GM12864 (cell line): ENCODE measurements at regions not wholly inside any gene's neighbourhood (a gene's known extent, or its start where the extent isn't known, plus 50 kb on each side); places are given as distances from the start of the nearest gene placed in this dataset.

Source experiments
- DNase-seq: peaks from one replicate; pipeline ENCODE4 v3.0.0-alpha.2; 2011; ENCODE audit warnings: low read depth
- H3K4me3 ChIP-seq: 2 replicates; pipeline ENCODE4 v1.5.1; 2011; ENCODE audit warnings: mild to moderate bottlenecking, low read depth, low read length, control low read depth
- TF ChIP-seq, protein P1 (sequence below): IDR thresholded peaks from 2 replicates; pipeline ENCODE4 v1.5.1; 2011; ENCODE audit warnings: low read depth, mild to moderate bottlenecking, moderate library complexity, low read length, control low read depth, inconsistent platforms; ENCODE audit errors: missing control alignments

DNA sequence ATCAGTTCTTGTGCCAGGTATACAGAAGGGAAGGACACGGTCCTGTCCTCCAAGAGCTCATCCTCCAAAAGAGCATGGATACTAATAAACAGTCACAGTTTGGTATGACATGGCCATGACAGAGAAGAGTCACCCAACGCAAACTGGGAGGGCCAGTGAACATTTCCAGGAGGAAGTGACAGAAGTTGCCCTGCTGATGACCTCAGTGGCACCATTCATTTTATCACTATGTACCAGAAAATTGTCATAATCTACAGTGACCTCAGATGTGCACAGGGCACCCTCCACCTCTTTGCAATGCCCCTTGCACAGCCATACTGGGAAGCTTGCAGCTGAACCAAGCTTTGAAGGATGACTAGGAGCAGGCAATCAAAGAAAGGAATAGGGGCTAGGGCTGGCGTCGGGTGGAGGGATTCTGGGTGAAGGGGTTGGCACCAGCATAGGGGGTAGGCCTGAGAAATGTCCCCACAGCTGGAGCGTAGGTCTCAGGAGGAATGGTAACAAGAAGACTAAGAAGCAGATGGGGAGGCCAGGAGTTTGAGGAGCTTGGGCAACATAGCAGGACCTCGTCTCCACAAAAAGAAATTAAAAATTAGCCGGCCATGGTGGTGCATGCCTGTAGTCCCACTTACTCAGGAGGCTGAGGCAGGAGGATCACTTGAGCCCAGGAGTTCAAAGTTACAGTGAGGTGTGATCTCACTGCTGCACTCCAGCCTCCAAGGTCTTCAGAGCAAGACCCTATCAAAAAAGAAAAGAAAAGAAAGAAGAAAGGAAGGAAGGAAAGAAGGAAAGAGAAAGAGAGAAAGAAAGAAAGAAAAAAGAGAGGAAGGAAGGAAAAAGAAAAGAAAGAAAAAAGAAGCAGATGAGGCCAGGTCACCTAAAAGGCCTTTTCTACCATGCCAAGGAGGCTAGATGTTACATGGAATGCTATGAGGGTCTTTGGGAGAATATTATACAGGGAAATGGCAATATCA lies 65.3 kb upstream of the SNX9 start:
- H3K4me3 ChIP-seq: no peak overlapping the region
- TF ChIP-seq, protein P1, sequence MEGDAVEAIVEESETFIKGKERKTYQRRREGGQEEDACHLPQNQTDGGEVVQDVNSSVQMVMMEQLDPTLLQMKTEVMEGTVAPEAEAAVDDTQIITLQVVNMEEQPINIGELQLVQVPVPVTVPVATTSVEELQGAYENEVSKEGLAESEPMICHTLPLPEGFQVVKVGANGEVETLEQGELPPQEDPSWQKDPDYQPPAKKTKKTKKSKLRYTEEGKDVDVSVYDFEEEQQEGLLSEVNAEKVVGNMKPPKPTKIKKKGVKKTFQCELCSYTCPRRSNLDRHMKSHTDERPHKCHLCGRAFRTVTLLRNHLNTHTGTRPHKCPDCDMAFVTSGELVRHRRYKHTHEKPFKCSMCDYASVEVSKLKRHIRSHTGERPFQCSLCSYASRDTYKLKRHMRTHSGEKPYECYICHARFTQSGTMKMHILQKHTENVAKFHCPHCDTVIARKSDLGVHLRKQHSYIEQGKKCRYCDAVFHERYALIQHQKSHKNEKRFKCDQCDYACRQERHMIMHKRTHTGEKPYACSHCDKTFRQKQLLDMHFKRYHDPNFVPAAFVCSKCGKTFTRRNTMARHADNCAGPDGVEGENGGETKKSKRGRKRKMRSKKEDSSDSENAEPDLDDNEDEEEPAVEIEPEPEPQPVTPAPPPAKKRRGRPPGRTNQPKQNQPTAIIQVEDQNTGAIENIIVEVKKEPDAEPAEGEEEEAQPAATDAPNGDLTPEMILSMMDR: no peak
- DNase-seq: no peak

DNA sequence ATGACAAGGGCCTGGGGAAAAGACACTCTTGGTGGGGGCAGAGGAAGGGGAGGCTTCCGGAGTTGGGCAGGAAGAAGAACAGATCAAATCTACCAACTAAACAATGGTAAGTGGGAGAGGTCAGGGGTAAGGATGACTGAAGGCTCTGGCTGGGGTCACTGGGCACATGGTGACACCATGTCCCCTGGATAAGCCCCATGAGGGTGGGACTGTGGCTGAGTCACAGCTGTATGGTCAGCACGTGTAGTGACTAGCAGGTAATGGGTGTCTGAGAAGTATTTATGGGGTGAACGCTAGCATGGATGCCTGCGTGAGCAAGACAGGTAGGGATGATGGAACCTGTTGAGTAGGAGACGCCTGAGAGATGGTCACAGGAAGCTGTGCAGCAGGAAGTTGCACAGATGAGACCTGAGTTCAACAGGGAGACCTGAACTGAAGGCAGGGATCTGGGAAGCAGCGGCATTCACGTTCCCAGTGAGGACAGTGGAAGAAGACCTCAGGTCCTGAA lies 64.5 kb upstream of the SNX9 start:
- DNase-seq: no peak
- TF ChIP-seq, protein P1: no peak
- no peak overlapping the region for H3K4me3 ChIP-seq

DNA sequence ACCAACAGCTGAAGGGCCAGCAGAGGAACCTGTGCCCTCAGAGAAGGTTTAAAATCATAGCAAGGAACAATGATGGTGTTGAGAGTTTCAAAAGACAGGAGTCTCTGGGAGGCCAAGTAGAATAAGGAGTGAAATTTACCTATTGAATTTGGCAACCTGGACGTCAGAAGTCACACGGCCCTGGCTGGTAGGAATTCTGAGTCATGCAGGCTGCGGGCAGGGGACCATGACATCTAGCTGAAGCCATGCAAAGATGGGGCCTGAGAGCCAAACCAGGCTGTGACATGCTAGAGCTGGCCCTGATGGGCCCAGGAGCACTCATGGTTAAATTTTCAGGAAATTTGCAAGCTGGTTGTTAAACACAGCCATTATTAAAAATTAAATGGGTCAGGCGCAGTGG lies 64.0 kb upstream of the SNX9 start:
- H3K4me3 ChIP-seq: no peak overlapping the region
- no peak for DNase-seq
- TF ChIP-seq, protein P1: no peak

DNA sequence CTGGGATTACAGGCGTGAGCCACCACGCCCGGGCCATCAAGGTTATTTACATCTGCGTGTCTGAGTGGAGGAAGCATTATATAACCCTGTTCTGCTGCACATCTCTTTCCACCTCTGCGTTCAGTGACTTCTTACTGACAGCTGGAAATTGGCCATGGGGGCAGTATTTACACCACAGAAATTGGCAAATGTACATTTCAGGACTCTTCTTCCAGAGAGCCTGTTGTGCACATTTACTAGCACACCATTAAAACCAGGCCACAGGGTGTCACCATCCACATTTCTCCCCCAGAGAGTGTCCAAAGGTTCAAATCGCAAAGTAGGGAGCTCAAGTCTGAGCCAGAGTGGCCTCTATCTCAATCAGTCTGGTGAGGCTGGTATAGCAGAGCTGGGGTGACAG lies 62.9 kb upstream of the SNX9 start:
- DNase-seq: no peak
- H3K4me3 ChIP-seq: no peak overlapping the region
- TF ChIP-seq, protein P1: no peak

DNA sequence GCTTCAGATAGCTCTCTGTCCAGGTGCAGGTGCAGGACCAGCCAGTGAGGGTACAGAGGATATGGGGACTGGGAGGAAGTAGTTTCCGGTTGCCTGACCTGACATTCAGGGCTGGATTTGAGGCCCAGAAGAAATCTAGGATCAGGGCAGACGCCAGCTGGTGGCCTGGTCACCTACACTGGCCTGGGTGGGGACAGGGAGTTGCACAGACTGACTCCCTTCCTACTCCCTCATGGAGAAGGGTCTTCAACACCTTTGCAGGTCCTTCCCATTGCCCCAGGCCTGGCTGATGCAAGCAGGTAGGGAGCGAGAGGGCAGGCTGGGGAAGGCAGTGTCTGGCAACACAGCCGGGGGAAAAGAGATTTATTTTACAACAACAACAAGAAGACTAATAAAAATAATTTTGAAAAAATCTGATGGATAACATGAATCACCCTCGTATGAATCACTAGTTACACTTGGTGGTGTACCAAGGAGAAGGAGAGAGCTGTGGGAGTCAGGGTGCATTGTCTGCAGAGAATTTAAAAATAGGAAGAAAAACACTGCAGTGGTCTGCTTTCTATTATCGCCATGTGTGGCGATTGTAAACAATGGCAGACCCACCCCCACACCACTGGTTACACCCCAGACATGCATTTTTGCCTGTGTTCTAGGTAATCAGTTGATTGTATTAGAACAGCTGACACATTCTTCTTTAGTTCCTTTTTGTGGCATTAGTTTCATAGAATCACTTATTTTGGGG lies 62.3 kb upstream of the SNX9 start:
- no peak for DNase-seq
- TF ChIP-seq, protein P1: no peak
- no peak overlapping the region; the same call in 1 of the 2 replicates for H3K4me3 ChIP-seq

DNA sequence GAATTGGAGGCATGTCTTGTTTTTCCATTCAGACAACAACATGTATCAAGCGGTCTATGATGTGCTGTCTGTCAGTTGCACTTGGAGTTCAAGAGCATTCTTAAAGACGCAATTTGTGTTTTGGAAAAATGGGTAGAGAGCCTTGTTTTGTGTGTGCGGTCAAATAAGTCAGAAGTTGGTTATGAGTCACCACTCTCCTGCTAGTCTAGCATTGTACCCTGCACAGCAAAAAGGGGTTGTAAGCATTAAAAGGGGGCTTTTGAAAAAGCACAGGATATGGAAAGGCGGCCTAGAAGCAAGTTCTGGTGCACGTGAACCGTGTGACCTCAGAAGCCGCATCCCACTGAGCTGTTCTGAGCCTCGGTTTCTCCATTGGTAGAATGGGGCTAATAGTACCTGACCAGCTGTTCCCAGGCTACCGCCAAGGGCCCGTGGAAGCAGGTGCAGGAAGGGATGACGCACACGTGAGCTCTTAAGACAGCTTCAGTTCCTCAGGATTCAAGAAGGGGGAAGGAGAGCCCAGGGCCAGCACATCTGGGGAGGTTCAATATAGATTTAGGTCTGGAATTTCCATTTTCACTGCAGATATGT lies 61.6 kb upstream of the SNX9 start:
- TF ChIP-seq, protein P1: no peak
- H3K4me3 ChIP-seq: peak overlapping the region; percentile 0; the same call in 1 of the 2 replicates
- peak; percentile 78 for DNase-seq
